ENCODE measurements at regions not wholly inside any gene's neighbourhood (a gene's known extent, or its start where the extent isn't known, plus 50 kb on each side); places are given as distances from the start of the nearest gene placed in this dataset.

DNA sequence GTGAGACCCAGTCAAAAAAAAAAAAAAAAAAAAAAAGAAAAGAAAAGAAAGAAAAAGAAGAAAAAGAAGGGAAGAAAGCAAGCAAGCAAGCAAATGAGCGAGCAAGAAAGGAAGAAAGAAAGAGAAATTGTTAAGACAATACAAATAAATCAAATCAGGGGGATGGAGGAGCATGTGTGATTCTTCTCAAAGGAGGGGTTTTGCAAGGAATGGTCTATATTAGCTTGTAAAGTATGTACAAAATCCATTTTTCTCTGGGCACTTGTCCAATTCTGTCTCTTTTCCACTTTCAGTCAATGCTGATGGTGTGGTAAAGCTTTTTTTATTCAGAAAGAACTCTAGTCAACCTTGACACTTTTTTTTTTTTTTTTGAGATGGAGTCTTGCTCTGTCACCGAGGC, 133.7 kb upstream of the TNFAIP3 start:
- Histone ChIP-seq H3K9me3 (ENCODE audit: control insufficient read depth, low read length) (no peaks in the 10 kb centered on the region), H3K36me3 (ENCODE audit: control insufficient read depth in 1 of 2, insufficient read depth in 2 of 2, low read length in 1 of 2) (no peaks in the 10 kb centered on the region), H3K4me1 (ENCODE audit: control insufficient read depth in 1 of 2, insufficient read depth in 2 of 2, low read length in 2 of 2) (no peaks in the 10 kb centered on the region), H3K27me3 (ENCODE audit: control insufficient read depth in 1 of 2, insufficient read depth in 2 of 2, low read length in 1 of 2) (no peaks in the 10 kb centered on the region), H3K27ac (ENCODE audit: low read depth in 1 of 2, low read length in 2 of 2) (no peak overlapping the region), H3K4me3 (ENCODE audit: low read length in 2 of 2) (no peak overlapping the region)
- intact Hi-C loops (cut with DNase I), result no loop called here
- ATAC-seq (ENCODE audit: low FRiP score) (no peak), DNase-seq (no peak)
- WGBS, 2 donors, result 88 to 97% methylated on average over 2 of the region's 2 CpGs

DNA sequence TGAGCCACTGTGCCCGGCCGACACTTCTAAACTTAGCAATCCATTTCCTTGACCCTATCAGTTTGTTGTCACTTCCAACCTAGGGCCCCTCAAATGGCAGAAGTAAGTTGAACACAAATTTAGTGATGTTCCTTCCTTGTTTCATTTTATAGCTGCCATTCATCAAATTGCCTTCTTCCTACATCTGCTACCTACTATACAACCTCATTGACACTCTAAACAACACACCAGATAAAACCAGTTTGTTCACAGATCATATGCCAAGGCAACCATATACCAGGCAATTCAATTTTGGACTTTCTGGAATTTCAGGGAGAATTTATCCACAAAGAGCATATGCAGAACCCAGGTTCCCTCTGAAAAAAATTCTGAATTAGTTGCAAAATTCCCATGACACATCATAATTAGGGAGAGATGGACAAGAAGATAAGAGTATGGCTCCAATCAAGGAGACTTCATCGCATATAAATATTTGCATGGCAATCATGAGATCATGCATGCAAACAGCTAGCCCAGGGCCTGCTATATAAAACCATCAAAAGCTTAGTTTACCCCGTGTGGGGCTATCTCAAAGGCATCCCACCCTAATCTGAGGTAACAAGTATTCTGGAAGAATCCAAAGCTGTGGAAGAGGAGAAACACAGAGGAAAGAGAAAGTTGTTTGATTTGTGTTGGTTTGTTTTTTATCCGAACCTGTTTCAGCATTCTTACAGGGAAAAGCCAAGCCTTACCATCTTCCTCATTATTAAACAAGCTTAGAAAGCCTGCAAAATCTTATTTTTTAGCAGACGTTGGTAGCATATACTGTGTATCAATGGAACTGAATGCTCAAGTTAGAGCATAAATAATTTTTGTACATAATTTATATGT, 132.8 kb upstream of the TNFAIP3 start:
- H3K27ac ChIP-seq (ENCODE audit: low read depth in 1 of 2, low read length in 2 of 2), result no peak overlapping the region
- no peaks in the 10 kb centered on the region for H3K9me3 ChIP-seq (ENCODE audit: control insufficient read depth, low read length)
- intact Hi-C loops (cut with DNase I), result no loop called here
- H3K27me3 ChIP-seq (ENCODE audit: control insufficient read depth in 1 of 2, insufficient read depth in 2 of 2, low read length in 1 of 2), result no peaks in the 10 kb centered on the region
- WGBS, 2 donors, result 91 to 93% methylated on average over 6 of the region's 6 CpGs
- H3K36me3 ChIP-seq (ENCODE audit: control insufficient read depth in 1 of 2, insufficient read depth in 2 of 2, low read length in 1 of 2), result no peaks in the 10 kb centered on the region
- DNase-seq (no peak), ATAC-seq (ENCODE audit: low FRiP score) (no peak)
- no peaks in the 10 kb centered on the region for H3K4me1 ChIP-seq (ENCODE audit: control insufficient read depth in 1 of 2, insufficient read depth in 2 of 2, low read length in 2 of 2)
- no peak overlapping the region for H3K4me3 ChIP-seq (ENCODE audit: low read length in 2 of 2)

- H3K4me1 ChIP-seq (ENCODE audit: control insufficient read depth in 1 of 2, insufficient read depth in 2 of 2, low read length in 2 of 2), result no peaks in the 10 kb centered on the region
- no peak overlapping the region for H3K27ac ChIP-seq (ENCODE audit: low read depth in 1 of 2, low read length in 2 of 2)
- ATAC-seq (ENCODE audit: low FRiP score) (no peak), DNase-seq (no peak)
- intact Hi-C loops (cut with DNase I), result no loop called here
- H3K9me3 ChIP-seq (ENCODE audit: control insufficient read depth, low read length), result no peaks in the 10 kb centered on the region
- H3K27me3 ChIP-seq (ENCODE audit: control insufficient read depth in 1 of 2, insufficient read depth in 2 of 2, low read length in 1 of 2), result no peaks in the 10 kb centered on the region
- 83 to 94% methylated on average over 4 of the region's 4 CpGs for WGBS, 2 donors
- H3K36me3 ChIP-seq (ENCODE audit: control insufficient read depth in 1 of 2, insufficient read depth in 2 of 2, low read length in 1 of 2), result no peaks in the 10 kb centered on the region
- H3K4me3 ChIP-seq (ENCODE audit: low read length in 2 of 2), result no peak overlapping the region
These were observed 132.2 kb upstream of the TNFAIP3 start for GRCh38 chr6:137734875-137735182.

DNA sequence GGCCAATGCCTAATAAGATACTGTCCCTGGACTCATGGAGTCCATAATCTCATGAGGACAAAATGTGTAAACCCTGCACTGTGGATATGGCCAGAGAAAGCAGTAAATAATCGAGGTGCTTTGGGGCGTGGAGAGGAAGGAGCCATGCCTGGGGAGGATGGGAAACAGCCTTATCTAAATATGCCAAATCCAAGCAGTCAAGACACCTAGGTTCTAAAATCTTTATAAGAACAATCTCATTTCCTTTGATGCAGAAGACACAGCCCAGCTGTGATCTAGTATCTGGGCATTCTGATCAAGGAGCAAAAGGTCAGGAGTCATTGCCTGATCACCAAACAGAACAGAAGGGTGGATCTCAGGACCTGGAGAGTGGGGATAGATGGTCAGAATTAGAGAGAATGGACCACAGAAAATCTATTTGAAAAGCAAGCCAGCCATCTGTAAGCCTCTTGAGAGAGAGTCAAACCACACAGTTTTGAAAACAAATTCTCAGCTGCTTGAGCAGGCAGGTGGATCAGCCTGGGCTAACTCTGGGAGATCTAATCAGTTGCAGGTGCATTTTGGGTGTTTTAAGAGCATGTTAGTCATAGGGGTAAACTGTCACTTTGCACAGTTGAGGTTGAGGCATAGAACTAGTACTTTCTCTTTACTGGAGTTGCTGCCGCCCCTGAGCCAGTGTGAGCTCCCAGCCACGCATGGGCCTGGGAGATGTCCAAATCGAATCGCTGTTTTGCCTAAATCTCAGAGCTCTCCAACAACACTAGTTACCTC, 130.8 kb upstream of the TNFAIP3 start:
- intact Hi-C loops (cut with DNase I), result no loop called here
- ATAC-seq (ENCODE audit: low FRiP score) (no peak), DNase-seq (no peak)
- 81 to 91% methylated on average over 6 of the region's 6 CpGs for WGBS, 2 donors
- Histone ChIP-seq H3K9me3 (ENCODE audit: control insufficient read depth, low read length) (no peaks in the 10 kb centered on the region), H3K27me3 (ENCODE audit: control insufficient read depth in 1 of 2, insufficient read depth in 2 of 2, low read length in 1 of 2) (no peaks in the 10 kb centered on the region), H3K27ac (ENCODE audit: low read depth in 1 of 2, low read length in 2 of 2) (no peak overlapping the region), H3K4me3 (ENCODE audit: low read length in 2 of 2) (no peak overlapping the region), H3K36me3 (ENCODE audit: control insufficient read depth in 1 of 2, insufficient read depth in 2 of 2, low read length in 1 of 2) (no peaks in the 10 kb centered on the region), H3K4me1 (ENCODE audit: control insufficient read depth in 1 of 2, insufficient read depth in 2 of 2, low read length in 2 of 2) (no peaks in the 10 kb centered on the region)

- no peaks in the 10 kb centered on the region for H3K4me1 ChIP-seq (ENCODE audit: control insufficient read depth in 1 of 2, insufficient read depth in 2 of 2, low read length in 2 of 2)
- H3K9me3 ChIP-seq (ENCODE audit: control insufficient read depth, low read length), result no peaks in the 10 kb centered on the region
- intact Hi-C loops (cut with DNase I), result no loop called here
- H3K36me3 ChIP-seq (ENCODE audit: control insufficient read depth in 1 of 2, insufficient read depth in 2 of 2, low read length in 1 of 2), result no peaks in the 10 kb centered on the region
- no peaks in the 10 kb centered on the region for H3K27me3 ChIP-seq (ENCODE audit: control insufficient read depth in 1 of 2, insufficient read depth in 2 of 2, low read length in 1 of 2)
- DNase-seq, result no peak
- WGBS, 2 donors, result 70% methylated on average over 4 of the region's 4 CpGs
- no peak overlapping the region for H3K27ac ChIP-seq (ENCODE audit: low read depth in 1 of 2, low read length in 2 of 2)
- H3K4me3 ChIP-seq (ENCODE audit: low read length in 2 of 2), result no peak overlapping the region
- ATAC-seq (ENCODE audit: low FRiP score), result no peak
These were observed 130.1 kb upstream of the TNFAIP3 start for GRCh38 chr6:137736911-137737310.

GRCh38 chr6:137737836-137738596, 129.0 kb upstream of the TNFAIP3 start:
- 69 to 75% methylated on average over 6 of the region's 6 CpGs for WGBS, 2 donors
- intact Hi-C loops (cut with DNase I), result no loop called here
- no peak overlapping the region for H3K4me3 ChIP-seq (ENCODE audit: low read length in 2 of 2)
- H3K36me3 ChIP-seq (ENCODE audit: control insufficient read depth in 1 of 2, insufficient read depth in 2 of 2, low read length in 1 of 2), result no peaks in the 10 kb centered on the region
- DNase-seq (no peak), ATAC-seq (ENCODE audit: low FRiP score) (no peak)
- H3K27me3 ChIP-seq (ENCODE audit: control insufficient read depth in 1 of 2, insufficient read depth in 2 of 2, low read length in 1 of 2), result no peaks in the 10 kb centered on the region
- H3K9me3 ChIP-seq (ENCODE audit: control insufficient read depth, low read length), result no peaks in the 10 kb centered on the region
- no peak overlapping the region for H3K27ac ChIP-seq (ENCODE audit: low read depth in 1 of 2, low read length in 2 of 2)
- no peaks in the 10 kb centered on the region for H3K4me1 ChIP-seq (ENCODE audit: control insufficient read depth in 1 of 2, insufficient read depth in 2 of 2, low read length in 2 of 2)

GRCh38 chr6:137738931-137739504, 128.0 kb upstream of the TNFAIP3 start:
- H3K4me1 ChIP-seq (ENCODE audit: control insufficient read depth in 1 of 2, insufficient read depth in 2 of 2, low read length in 2 of 2), result no peaks in the 10 kb centered on the region
- no peaks in the 10 kb centered on the region for H3K27me3 ChIP-seq (ENCODE audit: control insufficient read depth in 1 of 2, insufficient read depth in 2 of 2, low read length in 1 of 2)
- H3K27ac ChIP-seq (ENCODE audit: low read depth in 1 of 2, low read length in 2 of 2), result no peak overlapping the region
- DNase-seq (no peak), ATAC-seq (ENCODE audit: low FRiP score) (no peak)
- intact Hi-C loops (cut with DNase I), result no loop called here
- H3K4me3 ChIP-seq (ENCODE audit: low read length in 2 of 2), result no peak overlapping the region
- H3K36me3 ChIP-seq (ENCODE audit: control insufficient read depth in 1 of 2, insufficient read depth in 2 of 2, low read length in 1 of 2), result no peaks in the 10 kb centered on the region
- no peaks in the 10 kb centered on the region for H3K9me3 ChIP-seq (ENCODE audit: control insufficient read depth, low read length)
- WGBS, 2 donors, result 95 to 96% methylated on average over 4 of the region's 4 CpGs

- Histone ChIP-seq H3K9me3 (ENCODE audit: control insufficient read depth, low read length) (no peaks in the 10 kb centered on the region), H3K36me3 (ENCODE audit: control insufficient read depth in 1 of 2, insufficient read depth in 2 of 2, low read length in 1 of 2) (no peaks in the 10 kb centered on the region), H3K4me3 (ENCODE audit: low read length in 2 of 2) (no peak overlapping the region), H3K27ac (ENCODE audit: low read depth in 1 of 2, low read length in 2 of 2) (no peak overlapping the region), H3K4me1 (ENCODE audit: control insufficient read depth in 1 of 2, insufficient read depth in 2 of 2, low read length in 2 of 2) (no peaks in the 10 kb centered on the region), H3K27me3 (ENCODE audit: control insufficient read depth in 1 of 2, insufficient read depth in 2 of 2, low read length in 1 of 2) (no peaks in the 10 kb centered on the region)
- intact Hi-C loops (cut with DNase I), result no loop called here
- DNase-seq (no peak), ATAC-seq (ENCODE audit: low FRiP score) (no peak)
- WGBS, 2 donors, result 97 to 100% methylated on average over 5 of the region's 5 CpGs
These were observed 127.5 kb upstream of the TNFAIP3 start for GRCh38 chr6:137739544-137739943.

Measured in aorta (tissue), 5 donors.